GM12874 (cell line): ENCODE measurements at regions not wholly inside any gene's neighbourhood (a gene's known extent, or its start where the extent isn't known, plus 50 kb on each side); places are given as distances from the start of the nearest gene placed in this dataset.

Experiments
- TF ChIP-seq, protein P1 (sequence below): IDR thresholded peaks from 2 replicates; pipeline ENCODE4 v1.5.1; 2011; ENCODE audit warnings: low read depth, mild to moderate bottlenecking, control low read depth, low read length, moderate library complexity; ENCODE audit not compliant: insufficient read depth

DNA sequence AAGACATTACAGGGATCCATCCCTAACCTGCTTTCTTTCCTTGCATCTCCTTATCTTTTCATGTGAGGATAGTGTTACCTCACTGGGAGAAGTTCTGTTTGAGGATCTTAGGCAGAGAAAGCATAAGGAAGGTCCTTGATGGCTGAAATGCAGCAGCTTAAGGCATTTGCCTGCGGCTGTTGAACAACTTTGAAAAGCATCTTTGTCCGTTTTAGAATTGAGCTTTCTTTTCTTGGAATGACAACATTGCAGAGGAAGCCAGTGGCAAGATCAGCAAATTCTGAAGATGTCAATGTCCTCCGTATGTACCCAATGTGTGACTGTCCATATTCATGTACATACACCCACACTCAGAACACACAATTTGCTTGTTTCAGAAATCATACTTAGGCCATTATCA lies 436.2 kb downstream of the GABRG2 start:
- TF ChIP-seq, protein P1, sequence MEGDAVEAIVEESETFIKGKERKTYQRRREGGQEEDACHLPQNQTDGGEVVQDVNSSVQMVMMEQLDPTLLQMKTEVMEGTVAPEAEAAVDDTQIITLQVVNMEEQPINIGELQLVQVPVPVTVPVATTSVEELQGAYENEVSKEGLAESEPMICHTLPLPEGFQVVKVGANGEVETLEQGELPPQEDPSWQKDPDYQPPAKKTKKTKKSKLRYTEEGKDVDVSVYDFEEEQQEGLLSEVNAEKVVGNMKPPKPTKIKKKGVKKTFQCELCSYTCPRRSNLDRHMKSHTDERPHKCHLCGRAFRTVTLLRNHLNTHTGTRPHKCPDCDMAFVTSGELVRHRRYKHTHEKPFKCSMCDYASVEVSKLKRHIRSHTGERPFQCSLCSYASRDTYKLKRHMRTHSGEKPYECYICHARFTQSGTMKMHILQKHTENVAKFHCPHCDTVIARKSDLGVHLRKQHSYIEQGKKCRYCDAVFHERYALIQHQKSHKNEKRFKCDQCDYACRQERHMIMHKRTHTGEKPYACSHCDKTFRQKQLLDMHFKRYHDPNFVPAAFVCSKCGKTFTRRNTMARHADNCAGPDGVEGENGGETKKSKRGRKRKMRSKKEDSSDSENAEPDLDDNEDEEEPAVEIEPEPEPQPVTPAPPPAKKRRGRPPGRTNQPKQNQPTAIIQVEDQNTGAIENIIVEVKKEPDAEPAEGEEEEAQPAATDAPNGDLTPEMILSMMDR, result no peak

GRCh38 chr5:162512935-162513565 lies 445.5 kb downstream of the GABRG2 start:
- TF ChIP-seq, protein P1, result no peak

DNA sequence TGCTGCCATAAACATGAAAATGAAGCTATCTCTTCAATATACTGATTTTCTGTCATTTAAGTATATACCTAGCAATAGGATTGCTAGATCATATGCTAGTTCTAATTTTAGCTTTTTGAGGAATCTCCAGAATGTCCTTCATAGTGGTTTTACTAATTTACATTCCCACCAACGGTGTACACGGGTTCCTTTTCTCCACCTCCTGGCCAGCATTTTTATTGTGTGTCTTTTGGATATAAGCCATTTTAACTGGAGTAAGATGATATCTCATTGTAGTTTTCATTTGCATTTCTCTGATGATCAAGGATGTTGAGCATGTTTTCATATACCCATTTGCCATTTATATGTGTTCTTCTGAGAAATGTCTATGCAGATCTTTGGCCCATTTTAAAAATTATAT lies 446.5 kb downstream of the GABRG2 start:
- TF ChIP-seq, protein P1, result no peak

- TF ChIP-seq, protein P1, result no peak
Observed at GRCh38 chr5:162520878-162521277, 453.3 kb downstream of the GABRG2 start.

DNA sequence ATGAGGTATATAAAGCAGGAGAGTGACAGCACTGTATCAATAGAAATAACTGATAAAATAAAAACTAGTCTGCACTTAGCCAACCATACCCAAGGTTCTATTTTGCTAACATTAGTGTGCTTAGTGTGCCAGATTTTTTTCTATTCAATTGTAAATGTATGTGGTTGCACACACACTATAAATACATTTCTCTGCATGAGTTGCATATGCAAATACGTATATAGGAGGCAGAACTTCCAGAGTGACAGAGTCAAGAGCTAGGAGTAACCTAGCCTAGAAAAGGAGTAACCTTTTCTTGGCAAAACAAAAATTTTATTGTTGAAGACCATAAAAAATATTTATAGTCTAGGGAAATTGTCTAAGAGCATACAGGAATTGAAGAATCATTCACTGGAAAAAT lies 461.6 kb downstream of the GABRG2 start:
- TF ChIP-seq, protein P1, result no peak

DNA sequence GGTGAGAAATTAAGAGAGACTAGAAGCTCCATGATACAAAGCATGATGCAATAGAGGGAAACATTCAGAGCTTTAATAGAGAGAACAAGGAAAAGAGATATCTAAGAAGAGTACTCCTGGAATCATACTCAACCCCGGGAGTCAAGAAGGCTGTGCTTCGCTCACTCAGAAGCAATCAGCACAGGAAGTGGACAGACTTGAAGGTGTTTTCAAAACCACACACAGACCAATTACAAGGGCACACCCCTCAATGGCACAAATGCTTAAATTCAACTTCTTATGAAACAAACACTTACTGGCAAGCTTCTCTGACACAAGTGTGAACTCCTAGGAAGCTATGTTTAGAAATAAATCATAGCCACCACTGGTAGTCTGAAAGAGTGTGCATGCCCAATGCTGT lies 462.3 kb downstream of the GABRG2 start:
- TF ChIP-seq, protein P1, result no peak

- TF ChIP-seq, protein P1, result no peak
Observed at GRCh38 chr5:162543437-162543836, 475.9 kb downstream of the GABRG2 start.
